Psoas muscle (tissue), 7 donors: ENCODE measurements at regions not wholly inside any gene's neighbourhood (a gene's known extent, or its start where the extent isn't known, plus 50 kb on each side); places are given as distances from the start of the nearest gene placed in this dataset.

Source experiments
- ATAC-seq, 4 donors: fragments of 200-7000 bp; cut with Tn5 transposase; one replicate each; pipeline ENCODE4 v1.9.1; 2020; ENCODE audit warnings: moderate library complexity in 3 of 4, mild to moderate bottlenecking in 2 of 4
- DNase-seq, 2 donors: peaks; one replicate each; pipeline ENCODE4 v3.0.0-alpha.2; 2020
- H3K27ac ChIP-seq: fragments of 200-600 bp; one replicate; pipeline ENCODE4 v1.8.0; 2022
- H3K27me3 ChIP-seq, 3 donors: fragments of 200-600 bp in 1 of 3; one replicate each; pipeline versions ENCODE4 v1.6.1 to v1.8.0; 2013 to 2022; ENCODE audit warnings: low read length in 2 of 3, mild to moderate bottlenecking in 2 of 3, moderate library complexity in 1 of 3; ENCODE audit not compliant: insufficient read depth in 3 of 3
- H3K36me3 ChIP-seq, 2 donors: fragments of 200-600 bp in 1 of 2; one replicate each; pipeline versions ENCODE4 v1.6.1 to v1.8.0; 2013 to 2022; ENCODE audit warnings: low read depth in 1 of 2, mild to moderate bottlenecking in 1 of 2, moderate library complexity in 1 of 2; ENCODE audit not compliant: insufficient read depth in 1 of 2
- H3K4me1 ChIP-seq: fragments of 200-600 bp; one replicate; pipeline ENCODE4 v1.8.0; 2022
- H3K4me3 ChIP-seq: fragments of 200-600 bp; one replicate; pipeline ENCODE4 v1.8.0; 2022; ENCODE audit warnings: mild to moderate bottlenecking
- H3K9me3 ChIP-seq: fragments of 200-600 bp; one replicate; pipeline ENCODE4 v1.8.0; 2022
- CTCF ChIP-seq: fragments of 200-600 bp; IDR thresholded peaks from one replicate; pipeline ENCODE4 v1.8.0; 2022; ENCODE audit warnings: antibody characterized with exemption
- WGBS, 3 donors: extraction: QIAGEN DNeasy Blood & Tissue Kit; methylation state at CpG; one replicate each; pipeline versions ENCODE4 v1.1.6 to v1.1.7; 2013; 5-methylcytosine and 5-hydroxymethylcytosine counted together
- intact Hi-C, 2 donors: fragments of 100-400 bp; cut with DNase I; formaldehyde crosslinking; loops; one replicate each; pipeline versions ENCODE4 v1.11.0 to v1.14.2; 2022
- donor health status: healthy with polysubstance abuse.
- donor health status: DM: no; HTN: no; CAD: no; lungs with moderate emphysema.
- donor health status: Bipolar disorder and iron deficiency.
- donor health status: healthy.
- donor health status: DM: yes; HTN: yes; CAD: no.
- donor health status: DM: no; HTN: no; CAD: no.
- donor health status: DM: yes; HTN: yes; CAD: no.

GRCh38 chr12:66803930-66804329 lies 125.1 kb upstream of the GRIP1 start:
- Histone ChIP-seq H3K9me3 (no peaks in the 10 kb centered on the region), H3K27ac (no peak overlapping the region), H3K27me3 (peaks cover 0 to 2% (median 0%) of the 10 kb centered on the region in 3 donors), H3K4me3 (no peak overlapping the region), H3K36me3 (no peaks in the 10 kb centered on the region), H3K4me1 (no peaks in the 10 kb centered on the region)
- ATAC-seq (no peak), DNase-seq (no peak)
- WGBS, 3 donors = 43 to 48% (median 48%) methylated on average over 14 of the region's 14 CpGs
- no peak for TF ChIP-seq CTCF
- intact Hi-C loops = no loop called here

DNA sequence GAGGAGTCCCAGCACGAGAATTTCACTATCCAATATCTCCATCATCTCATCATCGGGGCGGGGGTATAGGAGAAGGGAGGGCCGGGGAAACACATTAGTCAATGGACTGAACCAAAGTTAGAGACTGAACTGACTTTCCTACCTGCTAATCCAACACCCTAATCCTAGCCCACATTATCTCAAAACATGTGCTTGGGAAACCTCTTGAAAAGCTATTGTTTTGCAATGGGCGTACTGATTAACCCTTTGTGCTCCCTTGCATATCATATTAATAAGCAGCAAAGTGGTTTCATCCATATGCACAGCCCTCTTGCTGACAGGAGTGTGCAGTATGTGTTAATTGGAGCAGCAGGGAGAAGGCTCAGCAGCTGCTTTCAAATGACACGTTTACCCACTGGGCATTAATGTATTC lies 125.7 kb upstream of the GRIP1 start:
- WGBS, 3 donors = 44 to 45% (median 44%) methylated on average over 6 of the region's 6 CpGs
- no peak for DNase-seq
- Histone ChIP-seq H3K27ac (no peak overlapping the region), H3K9me3 (no peaks in the 10 kb centered on the region), H3K36me3 (no peaks in the 10 kb centered on the region), H3K4me1 (no peaks in the 10 kb centered on the region), H3K4me3 (no peak overlapping the region), H3K27me3 (peaks cover 0 to 2% (median 0%) of the 10 kb centered on the region in 3 donors)
- no peak for TF ChIP-seq CTCF
- intact Hi-C loops = no loop called here
- ATAC-seq = no peak

DNA sequence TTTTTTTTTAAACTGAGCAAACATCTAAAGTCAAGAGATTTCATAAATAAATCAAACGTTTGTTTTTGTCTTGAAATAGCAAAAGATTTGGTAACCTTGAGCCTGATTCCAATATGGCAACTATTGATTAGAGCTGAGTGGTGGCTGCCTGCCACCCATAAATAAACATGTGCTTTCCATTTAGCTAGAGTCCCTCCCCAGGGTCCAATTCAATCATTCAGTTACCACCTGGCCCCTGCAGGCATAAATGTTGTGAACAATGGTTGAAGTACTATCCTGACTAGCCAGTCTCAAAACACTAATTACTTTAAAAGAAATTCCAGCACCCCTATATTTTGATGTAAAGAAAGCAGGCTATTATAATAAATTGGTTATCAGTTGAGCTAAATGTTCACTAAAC lies 129.7 kb upstream of the GRIP1 start:
- DNase-seq (no peak), ATAC-seq (no peak)
- Histone ChIP-seq H3K4me1 (no peaks in the 10 kb centered on the region), H3K27me3 (no peaks in the 10 kb centered on the region), H3K27ac (no peak overlapping the region), H3K36me3 (no peaks in the 10 kb centered on the region), H3K9me3 (no peaks in the 10 kb centered on the region), H3K4me3 (no peak overlapping the region)
- intact Hi-C loops = no loop called here
- 67 to 69% (median 68%) methylated on average over 1 of the region's 1 CpG for WGBS, 3 donors
- TF ChIP-seq CTCF = no peak

DNA sequence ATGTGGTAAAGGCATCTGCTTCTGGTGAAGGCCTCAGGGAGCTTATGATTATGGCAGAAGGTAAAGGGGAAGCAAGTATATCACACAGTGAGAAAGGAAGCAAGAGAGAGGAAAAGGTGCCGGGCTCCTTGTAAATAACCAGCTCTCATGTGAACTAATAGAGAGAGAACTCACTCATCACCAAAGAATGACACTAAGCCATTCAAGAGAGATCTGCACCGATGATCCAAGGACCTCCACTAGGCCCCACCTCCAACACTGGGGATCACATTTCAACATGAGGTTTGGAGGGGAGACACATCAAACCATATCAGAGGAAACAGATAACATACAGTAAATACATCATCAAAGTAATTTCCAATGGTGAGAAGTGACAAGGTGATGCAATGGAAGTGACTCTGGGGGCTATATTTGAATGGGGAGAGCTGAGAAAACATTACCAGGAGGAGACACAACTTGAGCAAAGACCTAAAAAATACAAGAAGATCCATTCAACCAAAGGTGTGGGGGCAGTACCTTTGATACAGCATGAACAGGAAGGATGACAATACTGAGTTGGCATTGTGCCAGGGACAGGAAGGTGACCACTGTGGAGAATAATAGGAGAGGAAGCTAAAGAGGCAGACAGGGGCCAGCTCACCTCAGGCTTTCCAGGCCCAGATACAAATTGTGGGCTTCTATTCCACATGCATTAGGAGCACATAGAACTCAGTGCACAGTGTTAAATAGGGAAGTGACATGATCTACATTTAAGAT lies 134.4 kb upstream of the GRIP1 start:
- H3K4me1 ChIP-seq = no peaks in the 10 kb centered on the region
- no peaks in the 10 kb centered on the region for H3K9me3 ChIP-seq
- no peak overlapping the region for H3K27ac ChIP-seq
- intact Hi-C loops = no loop called here
- whole genome bisulfite sequencing, 3 donors = 50 to 64% (median 57%) methylated on average over 2 of the region's 2 CpGs
- H3K27me3 ChIP-seq = no peaks in the 10 kb centered on the region
- no peaks in the 10 kb centered on the region for H3K36me3 ChIP-seq
- no peak overlapping the region for H3K4me3 ChIP-seq
- DNase-seq (no peak), ATAC-seq (no peak)
- TF ChIP-seq CTCF = no peak

GRCh38 chr12:66819587-66819986 lies 140.7 kb upstream of the GRIP1 start:
- H3K9me3 ChIP-seq = no peaks in the 10 kb centered on the region
- H3K4me1 ChIP-seq = no peaks in the 10 kb centered on the region
- no peaks in the 10 kb centered on the region for H3K36me3 ChIP-seq
- intact Hi-C loops = no loop called here
- ATAC-seq (no peak), DNase-seq (no peak)
- no peak for TF ChIP-seq CTCF
- no peaks in the 10 kb centered on the region for H3K27me3 ChIP-seq
- no peak overlapping the region for H3K27ac ChIP-seq
- no peak overlapping the region for H3K4me3 ChIP-seq
